ENCODE measurements at regions not wholly inside any gene's neighbourhood (a gene's known extent, or its start where the extent isn't known, plus 50 kb on each side); places are given as distances from the start of the nearest gene placed in this dataset.

- TF ChIP-seq CTCF (IDR thresholded peaks at IDR 0.05; ENCODE audit: control insufficient read depth, insufficient read depth, low read depth, low read length, missing control alignments): no peak
- no peak overlapping the region for H3K4me3 ChIP-seq (ENCODE audit: control insufficient read depth, low read depth, low read length)
- DNase-seq (ENCODE audit: low read depth): no peak
These were observed 74.5 kb downstream of the EDN1 start for GRCh38 chr6:12364621-12365020.

GRCh38 chr6:12366731-12367130 is 76.6 kb downstream of the EDN1 start:
- H3K4me3 ChIP-seq (ENCODE audit: control insufficient read depth, low read depth, low read length): no peak overlapping the region
- no peak for TF ChIP-seq CTCF (IDR thresholded peaks at IDR 0.05; ENCODE audit: control insufficient read depth, insufficient read depth, low read depth, low read length, missing control alignments)
- no peak for DNase-seq (ENCODE audit: low read depth)

- TF ChIP-seq CTCF (IDR thresholded peaks at IDR 0.05; ENCODE audit: control insufficient read depth, insufficient read depth, low read depth, low read length, missing control alignments): no peak
- no peak overlapping the region for H3K4me3 ChIP-seq (ENCODE audit: control insufficient read depth, low read depth, low read length)
- no peak for DNase-seq (ENCODE audit: low read depth)
These were observed 77.3 kb downstream of the EDN1 start for GRCh38 chr6:12367412-12367811.

- no peak for DNase-seq (ENCODE audit: low read depth)
- no peak for TF ChIP-seq CTCF (IDR thresholded peaks at IDR 0.05; ENCODE audit: control insufficient read depth, insufficient read depth, low read depth, low read length, missing control alignments)
- no peak overlapping the region for H3K4me3 ChIP-seq (ENCODE audit: control insufficient read depth, low read depth, low read length)
These were observed 79.2 kb downstream of the EDN1 start for GRCh38 chr6:12369355-12369754.

- TF ChIP-seq CTCF (IDR thresholded peaks at IDR 0.05; ENCODE audit: control insufficient read depth, insufficient read depth, low read depth, low read length, missing control alignments): no peak
- no peak for DNase-seq (ENCODE audit: low read depth)
- H3K4me3 ChIP-seq (ENCODE audit: control insufficient read depth, low read depth, low read length): no peak overlapping the region
These were observed 79.7 kb downstream of the EDN1 start for GRCh38 chr6:12369781-12370262.

GRCh38 chr6:12371151-12371550 is 81.0 kb downstream of the EDN1 start:
- no peak for DNase-seq (ENCODE audit: low read depth)
- no peak overlapping the region for H3K4me3 ChIP-seq (ENCODE audit: control insufficient read depth, low read depth, low read length)
- TF ChIP-seq CTCF (IDR thresholded peaks at IDR 0.05; ENCODE audit: control insufficient read depth, insufficient read depth, low read depth, low read length, missing control alignments): no peak

GRCh38 chr6:12371641-12372146 is 81.5 kb downstream of the EDN1 start:
- DNase-seq (ENCODE audit: low read depth): no peak
- no peak for TF ChIP-seq CTCF (IDR thresholded peaks at IDR 0.05; ENCODE audit: control insufficient read depth, insufficient read depth, low read depth, low read length, missing control alignments)
- H3K4me3 ChIP-seq (ENCODE audit: control insufficient read depth, low read depth, low read length): no peak overlapping the region
